HG03175 (cell line): ENCODE measurements at regions not wholly inside any gene's neighbourhood (a gene's known extent, or its start where the extent isn't known, plus 50 kb on each side); places are given as distances from the start of the nearest gene placed in this dataset.

Experiments
- ATAC-seq: cut with Tn5 transposase; IDR thresholded peaks from one replicate; pipeline ENCODE4 v1.9.1; 2021; ENCODE audit warnings: mild to moderate bottlenecking, moderate library complexity; ENCODE audit not compliant: unreplicated experiment

DNA sequence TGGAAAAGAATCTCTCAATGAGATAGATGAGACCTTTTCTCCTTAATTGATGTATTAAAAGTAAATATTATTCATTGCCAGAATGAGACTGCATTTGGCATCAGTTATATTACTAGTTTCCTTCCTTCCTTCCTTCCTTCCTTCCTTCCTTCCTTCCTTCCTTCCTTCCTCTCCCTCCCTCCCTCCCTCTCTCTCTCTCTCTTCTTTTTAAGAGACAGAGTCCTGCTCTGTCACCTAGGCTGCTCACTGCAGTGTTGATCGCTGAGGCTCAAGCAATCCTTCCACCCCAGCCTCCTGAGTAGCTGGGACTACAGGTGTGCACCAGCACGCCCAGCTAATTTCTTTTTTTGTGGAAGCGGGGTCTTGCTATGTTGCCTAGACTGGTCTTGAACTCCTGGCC lies 50.4 kb upstream of the ARX start:
- ATAC-seq: no peak
